ENCODE measurements at regions not wholly inside any gene's neighbourhood (a gene's known extent, or its start where the extent isn't known, plus 50 kb on each side); places are given as distances from the start of the nearest gene placed in this dataset.

- TF ChIP-seq NFIC (IDR thresholded peaks at IDR 0.05) = no peak
- no peak for TF ChIP-seq FOXM1 (IDR thresholded peaks at IDR 0.05; ENCODE audit: borderline replicate concordance, low read depth)
- no peak for TF ChIP-seq RAD21 (IDR thresholded peaks at IDR 0.05; ENCODE audit: low read depth)
- TF ChIP-seq, protein P1, sequence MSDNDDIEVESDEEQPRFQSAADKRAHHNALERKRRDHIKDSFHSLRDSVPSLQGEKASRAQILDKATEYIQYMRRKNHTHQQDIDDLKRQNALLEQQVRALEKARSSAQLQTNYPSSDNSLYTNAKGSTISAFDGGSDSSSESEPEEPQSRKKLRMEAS (IDR thresholded peaks at IDR 0.05) = no peak
- no peak for TF ChIP-seq ZBTB7A (IDR thresholded peaks at IDR 0.05; ENCODE audit: low read depth)
- no peak for TF ChIP-seq TCF12 (IDR thresholded peaks at IDR 0.05; ENCODE audit: low read depth)
These were observed 56.3 kb upstream of the CPNE8 start for GRCh38 chr12:38961683-38962082.

- TF ChIP-seq EP300 (IDR thresholded peaks at IDR 0.05; ENCODE audit: borderline replicate concordance) (no peak), CREB1 (IDR thresholded peaks at IDR 0.05; ENCODE audit: low read depth) (no peak), RAD21 (IDR thresholded peaks at IDR 0.05; ENCODE audit: low read depth) (no peak), CEBPB (IDR thresholded peaks at IDR 0.05) (no peak), YY1 (IDR thresholded peaks at IDR 0.05; ENCODE audit: low read depth) (no peak), ZBTB7A (IDR thresholded peaks at IDR 0.05; ENCODE audit: low read depth) (no peak), TCF12 (IDR thresholded peaks at IDR 0.05; ENCODE audit: low read depth) (no peak), EGR1 (IDR thresholded peaks at IDR 0.05) (no peak), FOXM1 (IDR thresholded peaks at IDR 0.05; ENCODE audit: borderline replicate concordance, low read depth) (no peak), TAF1 (IDR thresholded peaks at IDR 0.05; ENCODE audit: low read depth) (no peak), TEAD4 (IDR thresholded peaks at IDR 0.05) (no peak), NFIC (IDR thresholded peaks at IDR 0.05) (no peak)
- TF ChIP-seq, protein P2, sequence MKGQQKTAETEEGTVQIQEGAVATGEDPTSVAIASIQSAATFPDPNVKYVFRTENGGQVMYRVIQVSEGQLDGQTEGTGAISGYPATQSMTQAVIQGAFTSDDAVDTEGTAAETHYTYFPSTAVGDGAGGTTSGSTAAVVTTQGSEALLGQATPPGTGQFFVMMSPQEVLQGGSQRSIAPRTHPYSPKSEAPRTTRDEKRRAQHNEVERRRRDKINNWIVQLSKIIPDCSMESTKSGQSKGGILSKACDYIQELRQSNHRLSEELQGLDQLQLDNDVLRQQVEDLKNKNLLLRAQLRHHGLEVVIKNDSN (IDR thresholded peaks at IDR 0.05) = no peak
- TF ChIP-seq, protein P1 (IDR thresholded peaks at IDR 0.05) = no peak
These were observed 55.6 kb upstream of the CPNE8 start for GRCh38 chr12:38961012-38961411.

GRCh38 chr12:38956337-38956736, 50.9 kb upstream of the CPNE8 start:
- TF ChIP-seq, protein P2 (IDR thresholded peaks at IDR 0.05) = no peak; the same call in 1 of the 2 replicates
- peak; percentile 96 for TF ChIP-seq TCF12 (IDR thresholded peaks at IDR 0.05; ENCODE audit: low read depth)
- peak; percentile 93 for TF ChIP-seq NFIC (IDR thresholded peaks at IDR 0.05)
- peak; percentile 49; the same call in 1 of the 2 replicates for TF ChIP-seq YY1 (IDR thresholded peaks at IDR 0.05; ENCODE audit: low read depth)
- peak; percentile 81 for TF ChIP-seq CEBPB (IDR thresholded peaks at IDR 0.05)
- TF ChIP-seq EP300 (IDR thresholded peaks at IDR 0.05; ENCODE audit: borderline replicate concordance) = peak; percentile 97
- TF ChIP-seq TEAD4 (IDR thresholded peaks at IDR 0.05) = peak; percentile 97
- no peak for TF ChIP-seq TAF1 (IDR thresholded peaks at IDR 0.05; ENCODE audit: low read depth)
- TF ChIP-seq ZBTB7A (IDR thresholded peaks at IDR 0.05; ENCODE audit: low read depth) = no peak
- TF ChIP-seq FOXM1 (IDR thresholded peaks at IDR 0.05; ENCODE audit: borderline replicate concordance, low read depth) = peak; percentile 94
